AG04450 (cell line): ENCODE measurements at regions not wholly inside any gene's neighbourhood (a gene's known extent, or its start where the extent isn't known, plus 50 kb on each side); places are given as distances from the start of the nearest gene placed in this dataset. TPM values are rescaled to one million over a fixed set of nuclear protein-coding genes. Genes with fewer than 3 reads are reported as not detected.

Source experiments
- CTCF ChIA-PET: fragments of 300-600, 350-600 bp; formaldehyde crosslinking; extraction: SDS; loops from one replicate; lab custom pipeline; 2022; ENCODE audit warnings: antibody characterized with exemption, inconsistent platforms; lab: Charles Lee
- POLR2A ChIA-PET: fragments of 350-600 bp; formaldehyde crosslinking; extraction: SDS; loops from one replicate; lab custom pipeline; 2021; ENCODE audit warnings: antibody characterized with exemption, inconsistent platforms; lab: Yijun Ruan, JAX
- DNase-seq: peaks from one replicate; pipeline ENCODE4 v3.0.0-alpha.2; 2011; ENCODE audit warnings: low read depth, low spot score
- H3K27ac ChIP-seq: one replicate; pipeline ENCODE4 v1.5.1; 2012; ENCODE audit warnings: low read depth, low read length, control low read depth
- H3K27me3 ChIP-seq: one replicate; pipeline ENCODE4 v1.6.0; 2012; ENCODE audit warnings: low read length; ENCODE audit not compliant: control insufficient read depth, insufficient read depth
- H3K4me3 ChIP-seq: 2 replicates; pipeline ENCODE4 v1.5.1; 2011; ENCODE audit warnings: mild to moderate bottlenecking, low read depth, low read length, control low read depth
- H3K9me3 ChIP-seq: 2 replicates; pipeline ENCODE4 v1.5.1; 2012; ENCODE audit warnings: low read length; ENCODE audit not compliant: control insufficient read depth, insufficient read depth
- CTCF ChIP-seq: IDR thresholded peaks from 2 replicates; pipeline ENCODE4 v1.5.1; 2011; ENCODE audit warnings: low read depth, low read length, control low read depth, inconsistent platforms
- small RNA-seq: library from RNA; depleted of rRNA; stranded (forward); fragments of <200 nt; gene quantifications from one replicate; pipeline ENCODE3, GENCODE V24; 2012; ENCODE audit warnings: low read depth; ENCODE audit not compliant: insufficient read length

GRCh38 chr15:87080547-87080946 lies 1000.9 kb downstream of the AGBL1 start:
- ChIA-PET CTCF (no interaction called here), POLR2A (no interaction called here)
- no peaks in the 10 kb centered on the region for H3K27me3 ChIP-seq
- no peak for TF ChIP-seq CTCF
- H3K4me3 ChIP-seq, result no peak overlapping the region
- DNase-seq, result no peak
- H3K27ac ChIP-seq, result no peak overlapping the region
- no peaks in the 10 kb centered on the region for H3K9me3 ChIP-seq

Small RNAs in the stretch of these regions (small RNA-seq; reads per million reads assigned to genes)
- not detected for gene RNU6-185P
